ENCODE measurements at regions not wholly inside any gene's neighbourhood (a gene's known extent, or its start where the extent isn't known, plus 50 kb on each side); places are given as distances from the start of the nearest gene placed in this dataset.
"Not testable (repeated sequence)": the region's sequence is repeated elsewhere in the genome, so short reads cannot be mapped to it uniquely, and the experiment has no call there.

DNA sequence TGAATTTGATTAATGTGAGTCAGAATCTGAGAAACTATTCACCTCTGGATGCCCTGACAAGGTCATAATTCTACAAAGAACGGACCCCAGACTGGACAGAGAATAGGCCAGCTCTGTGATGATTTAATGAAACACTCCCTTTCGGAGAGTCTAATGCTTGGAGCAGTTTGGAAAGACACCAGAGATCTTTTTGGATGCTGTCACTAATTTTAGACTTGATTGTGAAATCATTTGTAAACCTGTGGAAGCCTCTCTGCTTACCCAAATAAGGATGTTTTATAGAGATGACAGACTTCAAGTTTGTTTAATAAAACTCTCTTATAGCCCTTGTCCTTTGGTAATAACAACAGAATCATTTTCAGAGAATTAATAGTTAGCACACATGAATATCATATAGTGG is 83.5 kb downstream of the MYL12B start:
- no peak overlapping the region for H3K27ac Mint-ChIP-seq

DNA sequence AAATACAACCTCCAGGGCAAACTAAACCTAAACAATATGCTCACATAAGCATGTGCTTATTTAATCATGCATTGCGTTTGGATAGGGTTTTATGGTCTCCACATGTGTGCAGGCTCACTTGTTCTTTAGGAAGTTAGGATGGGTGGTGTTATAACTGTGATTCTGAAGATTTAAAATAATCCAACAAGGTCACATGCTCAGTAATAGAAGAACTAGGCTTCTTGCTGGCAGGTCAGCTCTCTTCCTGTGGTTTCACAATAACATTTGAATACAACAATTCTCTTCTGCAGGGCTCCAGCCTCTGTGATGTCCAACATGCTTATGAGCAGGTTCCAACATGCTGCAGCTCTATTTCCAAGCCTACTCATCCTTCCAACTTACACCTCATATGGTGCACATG is 84.0 kb downstream of the MYL12B start:
- Mint-ChIP-seq H3K36me3 (no peaks in the 10 kb centered on the region), H3K27ac (no peak overlapping the region), H3K9me3 (peaks cover 7% of the 10 kb centered on the region), H3K4me1 (peaks cover 5% of the 10 kb centered on the region), H3K27me3 (ENCODE audit: low read depth) (no peaks in the 10 kb centered on the region), H3K4me3 (no peak overlapping the region)
- TF ChIP-seq, protein P1, sequence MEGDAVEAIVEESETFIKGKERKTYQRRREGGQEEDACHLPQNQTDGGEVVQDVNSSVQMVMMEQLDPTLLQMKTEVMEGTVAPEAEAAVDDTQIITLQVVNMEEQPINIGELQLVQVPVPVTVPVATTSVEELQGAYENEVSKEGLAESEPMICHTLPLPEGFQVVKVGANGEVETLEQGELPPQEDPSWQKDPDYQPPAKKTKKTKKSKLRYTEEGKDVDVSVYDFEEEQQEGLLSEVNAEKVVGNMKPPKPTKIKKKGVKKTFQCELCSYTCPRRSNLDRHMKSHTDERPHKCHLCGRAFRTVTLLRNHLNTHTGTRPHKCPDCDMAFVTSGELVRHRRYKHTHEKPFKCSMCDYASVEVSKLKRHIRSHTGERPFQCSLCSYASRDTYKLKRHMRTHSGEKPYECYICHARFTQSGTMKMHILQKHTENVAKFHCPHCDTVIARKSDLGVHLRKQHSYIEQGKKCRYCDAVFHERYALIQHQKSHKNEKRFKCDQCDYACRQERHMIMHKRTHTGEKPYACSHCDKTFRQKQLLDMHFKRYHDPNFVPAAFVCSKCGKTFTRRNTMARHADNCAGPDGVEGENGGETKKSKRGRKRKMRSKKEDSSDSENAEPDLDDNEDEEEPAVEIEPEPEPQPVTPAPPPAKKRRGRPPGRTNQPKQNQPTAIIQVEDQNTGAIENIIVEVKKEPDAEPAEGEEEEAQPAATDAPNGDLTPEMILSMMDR (IDR thresholded peaks at IDR 0.05; ENCODE audit: unreplicated experiment), result no peak
- DNase-seq (ENCODE audit: low spot score in 2 of 2, unreplicated experiment in 2 of 2), result no peak

More for the DNA sequence above, 83.5 kb downstream of the MYL12B start:
- Mint-ChIP-seq H3K4me3 (no peak overlapping the region), H3K4me1 (peaks cover 5% of the 10 kb centered on the region), H3K27me3 (ENCODE audit: low read depth) (no peaks in the 10 kb centered on the region), H3K36me3 (no peaks in the 10 kb centered on the region), H3K9me3 (peaks cover 7% of the 10 kb centered on the region)
- no peak for DNase-seq (ENCODE audit: low spot score in 2 of 2, unreplicated experiment in 2 of 2)
- TF ChIP-seq, protein P1 (IDR thresholded peaks at IDR 0.05; ENCODE audit: unreplicated experiment), result no peak

DNA sequence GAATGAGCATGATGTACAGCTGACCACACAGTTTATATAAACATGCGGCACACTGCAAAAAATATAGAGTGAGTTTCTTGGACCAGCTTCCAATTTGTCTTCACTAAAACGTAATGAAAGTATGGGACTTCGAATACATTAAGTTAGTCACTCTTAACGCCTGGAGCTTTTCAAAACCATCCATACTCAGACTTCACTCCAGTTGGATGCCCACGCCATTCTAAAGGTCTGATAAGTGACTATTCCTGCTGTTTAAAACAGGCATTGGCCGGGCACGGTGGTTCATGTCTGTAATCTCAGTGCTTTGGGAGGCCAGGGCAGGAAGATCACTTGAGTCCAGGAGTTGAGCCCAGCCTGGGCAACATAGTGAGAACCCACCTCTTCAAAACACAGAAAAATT is 84.6 kb downstream of the MYL12B start:
- DNase-seq (ENCODE audit: low spot score in 2 of 2, unreplicated experiment in 2 of 2), result no peak
- Mint-ChIP-seq H3K9me3 (peaks cover 7% of the 10 kb centered on the region), H3K36me3 (no peaks in the 10 kb centered on the region), H3K4me1 (peaks cover 5% of the 10 kb centered on the region), H3K27ac (no peak overlapping the region), H3K4me3 (no peak overlapping the region), H3K27me3 (ENCODE audit: low read depth) (no peaks in the 10 kb centered on the region)
- TF ChIP-seq, protein P1 (IDR thresholded peaks at IDR 0.05; ENCODE audit: unreplicated experiment), result no peak

GRCh38 chr18:3347286-3347803 is 85.4 kb downstream of the MYL12B start:
- Mint-ChIP-seq H3K9me3 (peaks cover 4% of the 10 kb centered on the region), H3K27me3 (ENCODE audit: low read depth) (no peaks in the 10 kb centered on the region), H3K4me1 (peaks cover 5% of the 10 kb centered on the region), H3K27ac (no peak overlapping the region), H3K36me3 (no peaks in the 10 kb centered on the region), H3K4me3 (no peak overlapping the region)
- no peak for DNase-seq (ENCODE audit: low spot score in 2 of 2, unreplicated experiment in 2 of 2)
- TF ChIP-seq, protein P1 (IDR thresholded peaks at IDR 0.05; ENCODE audit: unreplicated experiment), result no peak

DNA sequence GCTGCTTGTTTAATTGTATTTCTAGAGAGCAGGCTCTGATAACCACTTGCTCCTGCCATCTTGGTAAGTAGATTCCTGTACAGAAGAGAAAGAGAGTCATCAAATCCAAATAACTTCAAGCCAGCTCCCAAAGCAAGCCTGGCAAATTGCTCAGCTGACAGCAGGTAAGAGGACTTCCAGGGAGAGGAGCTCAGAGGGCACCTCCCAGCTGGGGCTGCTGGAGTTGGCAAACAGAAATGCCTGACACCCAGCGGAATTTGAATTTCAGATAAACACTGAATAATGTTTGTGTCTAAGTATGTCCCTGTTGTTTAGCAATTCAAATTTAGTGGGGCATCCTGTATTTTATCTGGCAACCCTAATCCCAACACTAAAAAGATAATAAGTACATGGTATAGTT is 86.2 kb downstream of the MYL12B start:
- Mint-ChIP-seq H3K27me3 (ENCODE audit: low read depth) (no peaks in the 10 kb centered on the region), H3K27ac (no peak overlapping the region), H3K36me3 (no peaks in the 10 kb centered on the region), H3K4me1 (peaks cover 5% of the 10 kb centered on the region), H3K4me3 (no peak overlapping the region), H3K9me3 (no peaks in the 10 kb centered on the region)
- DNase-seq (ENCODE audit: low spot score in 2 of 2, unreplicated experiment in 2 of 2), result no peak
- TF ChIP-seq, protein P1 (IDR thresholded peaks at IDR 0.05; ENCODE audit: unreplicated experiment), result no peak

DNA sequence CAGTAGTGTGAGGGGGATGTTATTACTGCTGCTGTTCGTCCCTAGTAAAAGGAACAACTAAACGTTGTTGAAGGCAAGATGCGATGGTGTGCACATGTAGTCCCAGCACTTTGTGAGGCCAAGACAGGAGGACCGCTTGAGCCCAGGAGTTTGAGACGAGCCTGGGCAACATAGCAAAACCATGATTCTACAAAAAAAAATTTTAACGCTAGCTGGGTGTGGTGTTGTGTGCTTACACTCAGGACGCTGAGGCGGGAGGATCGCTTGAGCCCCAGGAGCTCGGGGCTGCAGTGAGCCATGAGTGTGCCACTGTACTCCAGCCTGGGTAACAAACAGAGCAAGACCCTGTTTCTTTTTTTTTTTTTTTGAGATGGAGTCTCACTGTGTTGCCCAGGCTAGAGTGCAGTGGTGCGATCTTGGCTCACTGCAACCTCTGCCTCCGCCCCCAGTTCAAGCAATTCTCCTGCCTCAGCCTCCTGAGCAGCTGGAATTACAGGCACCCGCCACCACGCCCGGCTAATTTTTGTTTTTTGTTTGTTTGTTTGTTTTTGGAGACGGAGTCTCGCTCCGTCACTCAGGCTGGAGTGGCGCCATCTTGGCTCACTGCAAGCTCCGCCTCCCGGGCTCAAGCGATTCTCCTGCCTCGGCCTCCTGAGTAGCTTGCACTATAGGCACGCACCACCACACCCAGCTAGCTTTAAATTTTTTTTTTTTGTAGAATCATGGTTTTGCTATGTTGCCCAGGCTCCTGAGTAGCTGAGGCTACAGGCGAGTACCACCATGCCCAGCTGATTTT is 87.3 kb downstream of the MYL12B start:
- not testable (repeated sequence) for H3K27ac Mint-ChIP-seq; H3K4me3 Mint-ChIP-seq; H3K27me3 Mint-ChIP-seq (ENCODE audit: low read depth); H3K4me1 Mint-ChIP-seq; H3K9me3 Mint-ChIP-seq; DNase-seq (ENCODE audit: low spot score in 2 of 2, unreplicated experiment in 2 of 2); H3K36me3 Mint-ChIP-seq

Measured in mesothelial cell of epicardium (in vitro differentiated cells).